ENCODE measurements at regions not wholly inside any gene's neighbourhood (a gene's known extent, or its start where the extent isn't known, plus 50 kb on each side); places are given as distances from the start of the nearest gene placed in this dataset.

- no peak for DNase-seq
These were observed 58.3 kb upstream of the LYST start for GRCh38 chr1:235925016-235925415.

DNA sequence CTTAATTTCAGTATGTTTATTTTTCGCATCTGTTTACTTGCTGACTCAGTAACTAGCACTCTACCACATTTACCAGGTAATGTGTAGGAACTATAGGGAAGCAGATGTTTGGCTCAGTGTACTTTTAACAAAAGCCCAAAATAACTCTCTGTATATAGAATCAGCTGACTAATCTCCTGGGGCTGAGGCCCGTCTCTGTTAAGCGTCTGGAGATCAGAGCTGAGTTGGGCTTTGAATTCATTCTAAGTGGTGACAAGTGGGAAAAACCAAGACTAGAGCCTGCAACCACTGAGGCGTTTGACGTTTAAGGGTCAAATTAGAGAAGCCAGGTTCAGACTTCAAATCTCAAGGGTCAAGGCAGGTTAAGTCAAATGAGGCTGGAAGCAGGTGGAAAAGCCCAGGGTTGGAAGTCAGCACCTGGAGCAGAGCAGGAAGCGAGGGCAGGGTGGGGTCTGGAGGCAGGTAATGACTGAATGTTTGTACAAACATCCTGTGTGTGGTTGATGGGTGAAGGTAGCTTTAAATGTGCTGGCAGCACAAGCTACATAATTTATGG lies 56.8 kb upstream of the LYST start:
- DNase-seq, result peak; percentile 33

GRCh38 chr1:235920596-235921375 lies 54.1 kb upstream of the LYST start:
- DNase-seq, result no peak

DNA sequence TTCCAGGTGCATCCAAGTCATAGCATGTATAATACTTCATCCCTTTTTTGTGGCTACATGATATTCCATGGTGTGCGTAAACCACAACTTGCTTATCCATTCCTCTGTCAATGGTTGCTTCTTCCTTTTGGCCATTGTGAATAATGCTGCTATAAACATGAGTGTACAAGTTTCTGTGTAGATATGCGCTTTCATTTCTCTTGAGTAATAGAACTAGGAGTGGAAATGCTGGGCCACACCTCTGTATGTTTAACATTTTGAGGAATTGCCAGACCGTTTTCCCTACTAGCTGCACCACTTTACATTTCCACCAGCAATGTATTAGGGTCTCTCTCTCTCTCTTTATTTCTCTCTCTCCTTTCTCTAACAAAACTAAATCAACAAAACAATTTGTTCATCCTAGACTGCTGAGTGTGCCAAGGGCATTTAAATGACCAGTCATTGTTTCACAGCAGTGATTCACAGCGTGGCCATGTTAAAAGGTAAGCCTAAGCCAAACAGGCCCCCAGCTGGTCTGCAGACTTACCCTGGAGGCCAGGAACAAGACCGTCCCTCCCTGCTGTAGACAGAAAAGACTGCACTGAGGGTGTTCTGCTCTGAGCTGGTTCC lies 53.2 kb upstream of the LYST start:
- DNase-seq, result no peak

DNA sequence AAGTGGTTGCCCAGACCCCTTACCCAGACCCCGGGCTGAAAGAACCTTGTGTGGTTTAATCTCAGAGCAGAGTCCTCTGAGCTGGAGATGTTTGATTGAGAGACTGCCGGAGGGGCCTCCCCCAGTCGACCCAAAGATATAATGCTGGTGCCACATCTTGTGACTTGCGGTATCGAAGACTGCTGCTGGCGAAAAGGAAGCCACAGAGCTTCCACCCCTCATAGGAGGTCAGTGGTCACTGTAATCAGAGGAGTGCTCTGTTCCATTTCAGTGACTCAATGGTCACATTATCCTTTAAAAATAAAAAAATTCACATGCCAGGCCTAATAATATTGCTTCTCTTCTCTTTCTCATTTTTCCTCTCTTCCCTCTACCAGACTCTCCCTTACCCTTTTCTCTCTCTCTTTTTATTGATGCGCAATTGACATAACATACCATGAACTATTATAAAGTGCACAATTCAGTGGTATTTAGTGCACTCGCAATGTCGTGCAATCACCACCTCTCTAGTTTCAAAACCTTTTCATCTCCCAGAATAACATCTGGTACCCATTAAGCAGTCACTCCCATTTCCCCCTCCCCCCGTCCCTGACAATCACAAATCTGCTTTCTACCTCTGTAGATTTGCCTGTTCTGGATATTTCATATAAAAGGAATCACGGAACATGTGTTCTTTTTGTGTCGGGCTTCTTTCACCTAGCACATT lies 52.6 kb upstream of the LYST start:
- no peak for DNase-seq

DNA sequence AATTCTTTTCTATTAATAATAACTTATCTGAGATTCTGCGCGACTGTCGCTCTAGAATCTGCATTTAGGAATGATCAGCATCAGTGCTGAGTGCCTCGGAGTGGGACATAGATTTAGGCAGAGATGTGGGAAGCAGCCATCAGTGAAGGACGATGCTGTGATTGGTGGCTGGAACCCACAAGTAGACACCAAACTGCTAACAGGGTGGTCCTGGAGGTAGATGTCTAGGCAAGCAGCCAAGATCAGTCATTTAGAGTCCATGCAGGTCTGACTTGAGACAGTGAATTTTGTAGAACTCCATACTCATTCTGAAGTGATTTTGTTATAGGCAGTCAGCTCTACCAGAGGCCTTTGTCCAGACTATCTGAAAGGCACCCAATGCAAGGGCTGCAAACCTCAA lies 51.8 kb upstream of the LYST start:
- no peak for DNase-seq

- DNase-seq, result no peak
These were observed 51.3 kb upstream of the LYST start for GRCh38 chr1:235918032-235918431.

GRCh38 chr1:235917267-235917811 lies 50.6 kb upstream of the LYST start:
- DNase-seq, result peak; percentile 42
